ENCODE measurements at regions not wholly inside any gene's neighbourhood (a gene's known extent, or its start where the extent isn't known, plus 50 kb on each side); places are given as distances from the start of the nearest gene placed in this dataset.
"Not testable (repeated sequence)": the region's sequence is repeated elsewhere in the genome, so short reads cannot be mapped to it uniquely, and the experiment has no call there.

DNA sequence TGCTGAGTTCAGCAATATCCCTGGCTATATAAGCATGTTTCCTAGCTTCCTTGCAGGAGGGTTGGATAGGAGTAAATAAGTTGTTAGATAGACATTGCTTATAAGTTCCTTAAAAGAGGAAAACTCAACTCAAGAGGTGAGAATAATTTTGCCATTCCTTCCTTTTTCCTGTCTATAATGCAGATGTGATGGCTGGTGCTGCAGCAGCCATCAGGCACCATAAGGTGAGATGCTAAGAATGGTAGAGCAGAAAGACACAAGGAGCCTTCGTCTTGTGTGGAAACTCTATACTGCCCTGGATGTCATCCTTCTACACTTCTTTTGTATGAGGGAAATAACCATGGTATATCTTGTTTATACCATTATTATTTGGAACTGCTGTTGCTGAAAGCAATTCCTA lies 74.5 kb upstream of the GRK3 start:
- no peak for DNase-seq (ENCODE audit: low read depth)

DNA sequence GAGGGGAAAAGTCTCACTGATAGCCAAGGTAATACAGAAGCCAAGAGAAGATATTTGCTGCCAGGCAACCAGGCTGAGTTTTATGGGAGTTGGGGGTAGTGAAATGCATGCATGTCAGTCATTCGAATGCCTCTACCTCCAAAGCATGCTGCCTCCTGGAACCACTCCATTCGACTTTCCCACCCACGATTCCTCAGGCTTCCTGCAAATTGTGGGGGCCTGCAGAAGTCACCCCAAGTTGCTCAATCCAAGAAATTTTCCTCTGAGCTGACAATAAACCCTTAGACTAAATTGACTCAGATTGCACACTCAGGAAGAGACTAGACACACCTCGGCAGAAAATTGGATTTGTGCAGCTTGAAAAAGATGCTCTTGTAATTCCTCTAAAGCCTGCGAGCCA lies 73.6 kb upstream of the GRK3 start:
- DNase-seq (ENCODE audit: low read depth), result no peak

- DNase-seq (ENCODE audit: low read depth), result no peak
These were observed 72.3 kb upstream of the GRK3 start for GRCh38 chr22:25492162-25492561.

- no peak for DNase-seq (ENCODE audit: low read depth)
These were observed 71.4 kb upstream of the GRK3 start for GRCh38 chr22:25492841-25493734.

DNA sequence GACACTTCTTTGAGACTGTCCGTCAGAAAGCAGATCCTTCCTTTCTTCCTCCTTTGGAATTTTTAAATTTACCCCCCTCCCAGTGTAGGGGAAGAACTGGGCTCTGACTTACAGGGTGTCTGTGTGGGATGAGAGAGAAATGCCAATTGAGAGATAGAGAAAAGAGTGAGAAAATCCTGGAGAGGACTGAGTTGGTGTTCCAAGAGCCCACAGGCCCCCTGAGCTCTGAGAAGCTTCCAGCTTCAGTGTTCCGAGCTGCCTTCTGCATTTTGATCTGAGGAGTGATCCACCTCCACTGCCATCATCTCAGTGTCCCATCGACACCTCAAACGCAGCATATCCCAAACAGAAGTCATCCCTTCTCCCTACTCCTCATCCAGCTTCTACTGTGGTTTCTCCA lies 70.7 kb upstream of the GRK3 start:
- no peak for DNase-seq (ENCODE audit: low read depth)

- no peak for DNase-seq (ENCODE audit: low read depth)
These were observed 69.7 kb upstream of the GRK3 start for GRCh38 chr22:25494774-25495173.

- peak; percentile 27 for DNase-seq (ENCODE audit: low read depth)
These were observed 69.2 kb upstream of the GRK3 start for GRCh38 chr22:25495285-25495684.

DNA sequence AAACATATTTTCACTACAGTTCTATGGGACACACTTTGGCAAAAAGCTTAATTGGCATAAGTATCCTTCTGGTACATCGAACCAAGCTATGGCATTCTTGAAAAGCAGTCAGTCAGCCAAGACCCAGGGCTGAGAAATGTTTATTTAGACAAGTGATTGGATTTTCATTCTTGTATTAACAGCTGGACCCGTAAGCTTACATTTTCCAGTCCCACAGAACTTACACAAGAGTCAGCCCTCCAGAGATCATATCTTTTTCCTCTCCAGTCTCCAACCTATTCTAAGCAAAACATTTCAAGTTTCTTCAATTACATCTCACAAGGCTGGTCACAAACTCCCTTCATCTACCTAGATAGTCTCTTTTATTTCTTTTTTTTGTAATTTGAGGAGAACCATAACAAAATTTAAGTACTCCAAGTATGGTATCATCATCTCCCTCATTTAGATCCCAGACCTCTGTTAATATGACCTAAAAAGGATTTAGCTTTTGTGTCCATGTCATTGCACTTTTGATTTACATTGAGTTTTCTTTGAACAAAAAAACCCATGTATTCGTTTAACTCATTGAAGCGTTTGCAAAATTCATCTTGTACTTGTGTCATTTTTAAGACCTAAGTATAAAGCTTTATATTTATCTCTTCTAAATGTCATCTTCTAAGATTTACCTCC lies 67.9 kb upstream of the GRK3 start:
- DNase-seq (ENCODE audit: low read depth), result peak; percentile 72

DNA sequence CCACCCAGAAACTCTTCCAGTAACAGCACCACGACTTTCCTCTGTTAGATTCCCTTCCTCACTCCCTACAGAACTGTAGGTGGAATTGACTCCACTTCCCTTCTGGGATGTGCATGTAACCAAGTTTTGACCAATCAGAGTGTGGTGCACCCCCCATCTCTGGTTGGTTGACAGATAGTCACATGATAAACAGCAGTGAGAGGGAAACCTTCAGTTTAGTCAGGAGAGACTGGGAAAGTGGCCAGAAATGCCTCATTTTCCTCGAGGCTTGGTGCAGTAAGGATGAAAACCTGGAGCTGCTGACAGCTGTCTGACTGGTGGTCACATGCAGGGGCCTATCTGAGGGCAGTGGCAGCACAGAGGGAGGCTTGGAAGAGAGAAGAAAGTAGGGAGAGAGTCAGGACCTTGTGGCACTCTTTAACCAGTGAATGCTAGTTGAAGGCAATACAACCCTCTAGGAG lies 67.3 kb upstream of the GRK3 start:
- peak; percentile 18 for DNase-seq (ENCODE audit: low read depth)

- no peak for DNase-seq (ENCODE audit: low read depth)
These were observed 66.8 kb upstream of the GRK3 start for GRCh38 chr22:25497716-25498115.

DNA sequence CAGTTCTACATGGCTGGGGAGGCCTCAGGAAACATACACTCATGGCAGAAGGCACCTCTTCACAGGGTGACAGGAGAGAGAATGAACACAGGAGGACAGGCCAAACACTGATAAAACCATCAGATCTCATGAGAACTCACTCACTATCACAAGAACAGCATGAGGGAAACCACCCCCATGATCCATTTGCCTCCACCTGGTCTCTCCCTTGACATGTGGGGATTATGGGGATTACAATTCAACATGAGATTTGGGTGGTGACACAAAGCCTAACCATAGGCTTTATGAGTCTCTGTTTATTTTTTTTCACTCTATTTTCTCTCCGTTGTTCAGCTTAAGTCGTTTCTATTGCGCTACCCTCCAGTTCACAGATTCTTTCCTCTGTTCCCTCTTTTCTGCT lies 63.8 kb upstream of the GRK3 start:
- not testable (repeated sequence) for DNase-seq (ENCODE audit: low read depth)

- not testable (repeated sequence) for DNase-seq (ENCODE audit: low read depth)
These were observed 60.5 kb upstream of the GRK3 start for GRCh38 chr22:25504017-25504416.

DNA sequence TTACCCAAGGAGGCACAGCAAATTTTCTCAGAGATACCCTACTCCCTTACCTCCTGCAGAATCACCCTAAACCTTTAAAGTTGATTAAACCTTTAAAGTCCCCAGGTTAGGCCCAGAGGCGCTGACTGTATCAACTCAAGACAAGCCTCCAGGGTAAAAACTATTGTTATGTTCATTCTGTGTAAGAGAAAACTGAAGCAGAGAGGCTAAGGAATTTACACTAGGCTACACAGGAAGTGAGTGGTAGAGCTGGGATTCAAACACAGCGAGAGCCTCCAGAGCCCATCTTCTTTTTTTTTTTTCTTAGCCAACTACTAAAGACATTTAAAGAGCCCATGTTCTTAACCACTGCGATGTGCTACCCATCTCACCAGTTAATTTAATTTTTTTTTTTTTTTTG lies 56.3 kb upstream of the GRK3 start:
- no peak for DNase-seq (ENCODE audit: low read depth)

DNA sequence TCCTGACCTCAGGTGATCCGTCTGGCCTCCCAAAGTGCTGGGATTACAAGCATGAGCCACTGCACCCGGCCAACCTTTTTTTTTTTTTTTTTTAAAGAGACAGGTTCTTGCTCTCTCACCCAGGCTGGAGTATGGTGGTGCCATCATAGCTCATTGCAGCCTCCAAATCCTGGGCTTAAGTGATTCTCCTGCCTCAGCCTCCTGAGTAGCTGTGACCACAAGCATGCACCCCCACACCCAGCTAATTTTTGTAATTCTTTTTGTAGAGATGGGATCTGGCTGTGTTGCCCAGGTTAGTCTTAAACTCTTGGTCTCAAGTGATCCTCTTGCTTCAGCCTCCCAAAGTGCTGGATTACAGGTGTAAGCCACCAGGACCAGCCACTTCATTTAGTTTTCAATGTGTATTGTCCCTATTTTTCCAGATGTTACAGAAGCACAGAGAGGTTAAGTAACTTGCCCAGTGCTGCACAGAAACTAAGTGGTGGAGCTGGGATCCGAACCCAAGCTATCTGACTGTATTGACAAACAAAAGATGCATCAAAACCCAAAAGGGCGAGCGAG lies 55.6 kb upstream of the GRK3 start:
- no peak for DNase-seq (ENCODE audit: low read depth)

GRCh38 chr22:25509374-25509791 lies 55.1 kb upstream of the GRK3 start:
- DNase-seq (ENCODE audit: low read depth), result no peak

GRCh38 chr22:25510876-25511275 lies 53.6 kb upstream of the GRK3 start:
- DNase-seq (ENCODE audit: low read depth), result no peak

GRCh38 chr22:25511725-25512124 lies 52.8 kb upstream of the GRK3 start:
- no peak for DNase-seq (ENCODE audit: low read depth)

DNA sequence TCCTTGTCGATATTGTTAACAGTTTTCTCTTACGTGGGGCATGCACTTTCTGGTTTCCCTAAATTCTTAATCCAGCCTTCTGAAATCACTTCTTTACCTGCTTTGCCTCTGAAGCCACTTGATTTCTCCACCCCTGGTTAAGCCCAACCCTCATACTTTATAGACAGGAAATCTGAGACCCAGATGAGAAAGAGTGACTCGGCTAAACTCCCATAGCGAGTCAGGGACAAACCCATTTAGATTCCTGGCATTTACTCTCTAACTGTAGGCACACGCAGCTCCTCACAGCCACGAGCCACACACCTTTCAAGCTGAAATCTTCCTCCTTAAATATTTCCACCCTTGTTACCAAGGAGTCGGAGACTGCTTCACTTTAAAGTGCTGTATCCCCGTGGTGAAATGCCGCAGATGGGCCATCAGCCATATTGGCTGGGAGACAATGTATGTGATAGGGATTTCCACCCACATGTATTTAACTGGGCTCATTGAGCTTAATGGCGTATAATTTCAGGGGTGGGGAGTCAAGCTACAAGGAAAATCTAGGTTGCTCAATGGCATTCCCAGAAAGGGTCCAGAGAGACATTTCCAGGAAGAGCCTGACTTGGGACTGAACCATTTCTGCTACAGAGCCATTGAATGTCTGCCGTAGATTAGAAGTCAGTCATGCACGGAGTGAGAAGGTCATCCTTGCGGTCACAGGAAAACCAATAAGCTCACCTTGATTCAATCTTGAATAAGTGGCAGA lies 49.9 kb upstream of the GRK3 start:
- peak; percentile 28 for DNase-seq (ENCODE audit: low read depth)

Measured in iris pigment epithelial cell (primary cell).